ENCODE measurements at regions not wholly inside any gene's neighbourhood (a gene's known extent, or its start where the extent isn't known, plus 50 kb on each side); places are given as distances from the start of the nearest gene placed in this dataset.

DNA sequence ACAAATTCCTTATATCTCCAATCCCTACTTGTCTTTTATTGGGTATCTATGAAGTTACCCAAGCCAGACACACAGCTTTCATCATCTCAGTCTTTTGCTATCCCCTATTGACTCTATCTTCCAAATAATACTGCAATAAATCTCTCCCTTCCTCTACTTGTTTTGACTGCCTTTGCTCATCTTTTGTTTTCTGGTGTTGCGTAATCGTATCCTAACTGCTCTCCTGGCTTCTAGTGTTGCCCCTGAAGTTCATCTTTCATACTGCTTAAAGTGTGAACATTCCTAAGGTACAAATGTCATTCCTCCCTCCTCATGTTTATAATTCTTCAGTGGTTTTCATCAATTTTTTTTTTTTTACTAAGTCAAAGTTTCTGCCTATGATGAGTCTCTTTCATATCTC is 491.3 kb upstream of the DCC start:
- Histone ChIP-seq H3K27ac (no peak overlapping the region), H3K36me3 (no peaks in the 10 kb centered on the region), H3K27me3 (ENCODE audit: low read depth) (no peaks in the 10 kb centered on the region), H3K4me3 (no peak overlapping the region), H3K9me3 (no peaks in the 10 kb centered on the region), H3K4me1 (no peaks in the 10 kb centered on the region)
- DNase-seq (no peak), ATAC-seq (no peak)
- intact Hi-C loops (cut with DNase I): no loop called here
- TF ChIP-seq, protein P1, sequence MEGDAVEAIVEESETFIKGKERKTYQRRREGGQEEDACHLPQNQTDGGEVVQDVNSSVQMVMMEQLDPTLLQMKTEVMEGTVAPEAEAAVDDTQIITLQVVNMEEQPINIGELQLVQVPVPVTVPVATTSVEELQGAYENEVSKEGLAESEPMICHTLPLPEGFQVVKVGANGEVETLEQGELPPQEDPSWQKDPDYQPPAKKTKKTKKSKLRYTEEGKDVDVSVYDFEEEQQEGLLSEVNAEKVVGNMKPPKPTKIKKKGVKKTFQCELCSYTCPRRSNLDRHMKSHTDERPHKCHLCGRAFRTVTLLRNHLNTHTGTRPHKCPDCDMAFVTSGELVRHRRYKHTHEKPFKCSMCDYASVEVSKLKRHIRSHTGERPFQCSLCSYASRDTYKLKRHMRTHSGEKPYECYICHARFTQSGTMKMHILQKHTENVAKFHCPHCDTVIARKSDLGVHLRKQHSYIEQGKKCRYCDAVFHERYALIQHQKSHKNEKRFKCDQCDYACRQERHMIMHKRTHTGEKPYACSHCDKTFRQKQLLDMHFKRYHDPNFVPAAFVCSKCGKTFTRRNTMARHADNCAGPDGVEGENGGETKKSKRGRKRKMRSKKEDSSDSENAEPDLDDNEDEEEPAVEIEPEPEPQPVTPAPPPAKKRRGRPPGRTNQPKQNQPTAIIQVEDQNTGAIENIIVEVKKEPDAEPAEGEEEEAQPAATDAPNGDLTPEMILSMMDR (IDR thresholded peaks at IDR 0.05): no peak

GRCh38 chr18:51852681-51853080 is 487.3 kb upstream of the DCC start:
- ATAC-seq (no peak), DNase-seq (no peak)
- H3K9me3 ChIP-seq: no peaks in the 10 kb centered on the region
- H3K36me3 ChIP-seq: no peaks in the 10 kb centered on the region
- TF ChIP-seq, protein P1 (IDR thresholded peaks at IDR 0.05): no peak
- no peaks in the 10 kb centered on the region for H3K27me3 ChIP-seq (ENCODE audit: low read depth)
- H3K27ac ChIP-seq: no peak overlapping the region
- intact Hi-C loops (cut with DNase I): no loop called here
- H3K4me3 ChIP-seq: no peak overlapping the region
- H3K4me1 ChIP-seq: no peaks in the 10 kb centered on the region

- TF ChIP-seq, protein P1 (IDR thresholded peaks at IDR 0.05): no peak
Observed at GRCh38 chr18:51857989-51858388, 482.0 kb upstream of the DCC start.

GRCh38 chr18:51861046-51861445 is 479.0 kb upstream of the DCC start:
- no peaks in the 10 kb centered on the region for H3K36me3 ChIP-seq
- no peak for DNase-seq
- H3K4me3 ChIP-seq: no peak overlapping the region
- TF ChIP-seq, protein P1 (IDR thresholded peaks at IDR 0.05): no peak
- no peak overlapping the region for H3K27ac ChIP-seq
- H3K27me3 ChIP-seq (ENCODE audit: low read depth): no peaks in the 10 kb centered on the region
- no peaks in the 10 kb centered on the region for H3K9me3 ChIP-seq
- ATAC-seq: no peak
- no peaks in the 10 kb centered on the region for H3K4me1 ChIP-seq
- intact Hi-C loops (cut with DNase I): no loop called here

More at GRCh38 chr18:51857989-51858388, 482.0 kb upstream of the DCC start:
- Histone ChIP-seq H3K36me3 (no peaks in the 10 kb centered on the region), H3K9me3 (no peaks in the 10 kb centered on the region), H3K4me1 (no peaks in the 10 kb centered on the region), H3K27ac (no peak overlapping the region), H3K4me3 (no peak overlapping the region), H3K27me3 (ENCODE audit: low read depth) (no peaks in the 10 kb centered on the region)
- intact Hi-C loops (cut with DNase I): no loop called here
- no peak for DNase-seq
- ATAC-seq: no peak

- intact Hi-C loops (cut with DNase I): no loop called here
Observed at GRCh38 chr18:51862051-51862715, 477.8 kb upstream of the DCC start.

More at GRCh38 chr18:51862051-51862715, 477.8 kb upstream of the DCC start:
- TF ChIP-seq, protein P1 (IDR thresholded peaks at IDR 0.05): no peak
- Histone ChIP-seq H3K4me1 (no peaks in the 10 kb centered on the region), H3K4me3 (no peak overlapping the region), H3K27me3 (ENCODE audit: low read depth) (no peaks in the 10 kb centered on the region), H3K36me3 (no peaks in the 10 kb centered on the region), H3K27ac (no peak overlapping the region), H3K9me3 (no peaks in the 10 kb centered on the region)
- no peak for DNase-seq
- no peak for ATAC-seq

Measured in lower lobe of right lung (tissue), 2 donors.